Gastrocnemius medialis (tissue), 4 donors: ENCODE measurements at regions not wholly inside any gene's neighbourhood (a gene's known extent, or its start where the extent isn't known, plus 50 kb on each side); places are given as distances from the start of the nearest gene placed in this dataset.

Experiments
- POLR2A ChIP-seq, 2 donors: fragments of 450-650 bp; IDR thresholded peaks; one replicate each; pipeline ENCODE4 v1.6.1; 2017; ENCODE audit warnings: antibody characterized with exemption in 2 of 2, mild to moderate bottlenecking in 2 of 2, moderate library complexity in 2 of 2
- TF ChIP-seq, protein P1 (sequence below), 5 experiments: fragments of 450-650 bp in 3 of 5; fragments of 200-600 bp in 2 of 5; sonication (generic) in 2 of 5; IDR thresholded peaks in 4 of 5; conservative IDR thresholded peaks in 1 of 5; 1 replicate in 4 of 5; 2 replicates in 1 of 5; pipeline ENCODE4 v1.5.1; 2016 to 2019; ENCODE audit warnings: antibody characterized with exemption in 5 of 5, mild to moderate bottlenecking in 3 of 5, moderate library complexity in 3 of 5

GRCh38 chr21:36257657-36258056 lies 62.3 kb upstream of the MORC3 start:
- TF ChIP-seq, protein P1, sequence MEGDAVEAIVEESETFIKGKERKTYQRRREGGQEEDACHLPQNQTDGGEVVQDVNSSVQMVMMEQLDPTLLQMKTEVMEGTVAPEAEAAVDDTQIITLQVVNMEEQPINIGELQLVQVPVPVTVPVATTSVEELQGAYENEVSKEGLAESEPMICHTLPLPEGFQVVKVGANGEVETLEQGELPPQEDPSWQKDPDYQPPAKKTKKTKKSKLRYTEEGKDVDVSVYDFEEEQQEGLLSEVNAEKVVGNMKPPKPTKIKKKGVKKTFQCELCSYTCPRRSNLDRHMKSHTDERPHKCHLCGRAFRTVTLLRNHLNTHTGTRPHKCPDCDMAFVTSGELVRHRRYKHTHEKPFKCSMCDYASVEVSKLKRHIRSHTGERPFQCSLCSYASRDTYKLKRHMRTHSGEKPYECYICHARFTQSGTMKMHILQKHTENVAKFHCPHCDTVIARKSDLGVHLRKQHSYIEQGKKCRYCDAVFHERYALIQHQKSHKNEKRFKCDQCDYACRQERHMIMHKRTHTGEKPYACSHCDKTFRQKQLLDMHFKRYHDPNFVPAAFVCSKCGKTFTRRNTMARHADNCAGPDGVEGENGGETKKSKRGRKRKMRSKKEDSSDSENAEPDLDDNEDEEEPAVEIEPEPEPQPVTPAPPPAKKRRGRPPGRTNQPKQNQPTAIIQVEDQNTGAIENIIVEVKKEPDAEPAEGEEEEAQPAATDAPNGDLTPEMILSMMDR (IDR thresholded peaks at IDR 0.05 in 4 of 5, conservative IDR thresholded peaks at IDR 0.05 in 1 of 5) = no peak
- TF ChIP-seq POLR2A (IDR thresholded peaks at IDR 0.05) = no peak
